ENCODE measurements at regions not wholly inside any gene's neighbourhood (a gene's known extent, or its start where the extent isn't known, plus 50 kb on each side); places are given as distances from the start of the nearest gene placed in this dataset.
"Not testable (repeated sequence)": the region's sequence is repeated elsewhere in the genome, so short reads cannot be mapped to it uniquely, and the experiment has no call there.

DNA sequence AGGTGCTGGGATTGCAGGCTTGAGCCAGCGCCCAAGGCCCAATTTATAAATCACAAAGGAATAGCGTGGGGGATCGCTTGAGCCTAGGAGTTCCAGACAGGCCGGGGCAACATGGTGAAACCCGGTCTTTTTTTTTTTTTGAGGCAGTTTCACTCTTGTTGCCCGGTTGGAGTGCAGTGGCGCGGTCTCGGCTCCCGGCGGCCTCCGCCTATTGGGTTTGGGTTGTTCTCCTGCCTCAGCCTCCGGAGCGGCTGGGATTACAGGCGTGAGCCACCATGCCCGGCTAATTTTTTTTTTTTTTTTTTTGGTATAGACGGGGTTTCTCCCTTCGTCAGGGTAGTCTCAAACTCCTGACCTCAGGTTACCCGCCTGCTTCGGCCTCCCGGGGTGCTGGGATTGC, 65.0 kb downstream of the GOLGA6L7 start:
- Histone ChIP-seq H3K9me2 (ENCODE audit: insufficient read depth) (no peaks in the 10 kb centered on the region), H3K9me3 (ENCODE audit: control insufficient read depth in 1 of 2, insufficient read depth in 1 of 2, low read depth in 1 of 2, low read length in 2 of 2) (no peaks in the 10 kb centered on the region), H3K27me3 (ENCODE audit: insufficient read depth, low read length) (no peaks in the 10 kb centered on the region), H3K4me2 (ENCODE audit: low read length) (no peak overlapping the region), H3K79me2 (ENCODE audit: insufficient read depth, low read length) (no peaks in the 10 kb centered on the region), H3K4me1 (ENCODE audit: control insufficient read depth in 1 of 2, insufficient read depth in 2 of 2, low read length in 2 of 2) (no peaks in the 10 kb centered on the region), H2AFZ (ENCODE audit: low read depth, low read length, poor library complexity, severe bottlenecking) (no peak overlapping the region), H3K36me3 (ENCODE audit: control insufficient read depth in 1 of 2, insufficient read depth in 2 of 2, low read length in 2 of 2) (no peaks in the 10 kb centered on the region), H3K27ac (ENCODE audit: low read depth, low read length) (no peak overlapping the region), H3K4me3 (replicated peaks in 1 of 2; ENCODE audit: low read depth in 1 of 2, low read length in 2 of 2) (no peak overlapping the region), H4K20me1 (ENCODE audit: insufficient read depth) (no peaks in the 10 kb centered on the region), H3K9ac (ENCODE audit: low read length) (no peak overlapping the region)
- RAD21 ChIA-PET (ENCODE audit: low non-redundant PET in 1 of 2, low total read pairs in 2 of 2, uncharacterized antibody in 2 of 2, unreplicated experiment in 2 of 2): no interaction called here
- CTCF ChIA-PET: no interaction called here
- intact Hi-C loops (cut with micrococcal nuclease): no loop called here
- no TSS peak for BruUV-seq (replicated peaks)
- DNase-seq (ENCODE audit: low read depth, low spot score) (no peak), ATAC-seq (no peak)
- no peak for TF ChIP-seq RAD21 (IDR thresholded peaks at IDR 0.05; ENCODE audit: low read depth)
- TF ChIP-seq ZNF274 (IDR thresholded peaks at IDR 0.05; ENCODE audit: low read depth, low read length): no peak
- no peak for TF ChIP-seq ZFX (IDR thresholded peaks at IDR 0.05)
- no peak for TF ChIP-seq SIN3A (IDR thresholded peaks at IDR 0.05; ENCODE audit: low read depth)
- no peak for TF ChIP-seq TCF7L2 (IDR thresholded peaks at IDR 0.05; ENCODE audit: borderline replicate concordance, extremely low read depth, insufficient read depth, insufficient read length)
- TF ChIP-seq EGR1 (IDR thresholded peaks at IDR 0.05; ENCODE audit: low read depth): no peak
- no peak for TF ChIP-seq SRF (IDR thresholded peaks at IDR 0.05; ENCODE audit: low read depth)
- TF ChIP-seq, protein P1, sequence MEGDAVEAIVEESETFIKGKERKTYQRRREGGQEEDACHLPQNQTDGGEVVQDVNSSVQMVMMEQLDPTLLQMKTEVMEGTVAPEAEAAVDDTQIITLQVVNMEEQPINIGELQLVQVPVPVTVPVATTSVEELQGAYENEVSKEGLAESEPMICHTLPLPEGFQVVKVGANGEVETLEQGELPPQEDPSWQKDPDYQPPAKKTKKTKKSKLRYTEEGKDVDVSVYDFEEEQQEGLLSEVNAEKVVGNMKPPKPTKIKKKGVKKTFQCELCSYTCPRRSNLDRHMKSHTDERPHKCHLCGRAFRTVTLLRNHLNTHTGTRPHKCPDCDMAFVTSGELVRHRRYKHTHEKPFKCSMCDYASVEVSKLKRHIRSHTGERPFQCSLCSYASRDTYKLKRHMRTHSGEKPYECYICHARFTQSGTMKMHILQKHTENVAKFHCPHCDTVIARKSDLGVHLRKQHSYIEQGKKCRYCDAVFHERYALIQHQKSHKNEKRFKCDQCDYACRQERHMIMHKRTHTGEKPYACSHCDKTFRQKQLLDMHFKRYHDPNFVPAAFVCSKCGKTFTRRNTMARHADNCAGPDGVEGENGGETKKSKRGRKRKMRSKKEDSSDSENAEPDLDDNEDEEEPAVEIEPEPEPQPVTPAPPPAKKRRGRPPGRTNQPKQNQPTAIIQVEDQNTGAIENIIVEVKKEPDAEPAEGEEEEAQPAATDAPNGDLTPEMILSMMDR (IDR thresholded peaks at IDR 0.05 in 2 of 3, conservative IDR thresholded peaks at IDR 0.05 in 1 of 3; ENCODE audit: borderline replicate concordance in 1 of 3, insufficient read depth in 1 of 3, low read depth in 2 of 3, low read length in 2 of 3): no peak
- TF ChIP-seq, protein P2, sequence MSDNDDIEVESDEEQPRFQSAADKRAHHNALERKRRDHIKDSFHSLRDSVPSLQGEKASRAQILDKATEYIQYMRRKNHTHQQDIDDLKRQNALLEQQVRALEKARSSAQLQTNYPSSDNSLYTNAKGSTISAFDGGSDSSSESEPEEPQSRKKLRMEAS (IDR thresholded peaks at IDR 0.05): no peak
- TF ChIP-seq CEBPB (IDR thresholded peaks at IDR 0.05; ENCODE audit: low read depth): no peak
- no peak for TF ChIP-seq JUND (IDR thresholded peaks at IDR 0.05)
- TF ChIP-seq, protein P3, sequence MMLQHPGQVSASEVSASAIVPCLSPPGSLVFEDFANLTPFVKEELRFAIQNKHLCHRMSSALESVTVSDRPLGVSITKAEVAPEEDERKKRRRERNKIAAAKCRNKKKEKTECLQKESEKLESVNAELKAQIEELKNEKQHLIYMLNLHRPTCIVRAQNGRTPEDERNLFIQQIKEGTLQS (IDR thresholded peaks at IDR 0.05): no peak
- TF ChIP-seq EZH2 (IDR thresholded peaks at IDR 0.05): no peak
- TF ChIP-seq CBX3 (IDR thresholded peaks at IDR 0.05; ENCODE audit: low read depth): no peak
- no peak for TF ChIP-seq YY1 (IDR thresholded peaks at IDR 0.05; ENCODE audit: extremely low read depth, insufficient replicate concordance, low read depth, low read length)
- no peak for TF ChIP-seq EZH2phosphoT487 (IDR thresholded peaks at IDR 0.05; ENCODE audit: borderline replicate concordance)
- no peak for TF ChIP-seq FOSL1 (IDR thresholded peaks at IDR 0.05; ENCODE audit: low read depth)
- TF ChIP-seq, protein P4, sequence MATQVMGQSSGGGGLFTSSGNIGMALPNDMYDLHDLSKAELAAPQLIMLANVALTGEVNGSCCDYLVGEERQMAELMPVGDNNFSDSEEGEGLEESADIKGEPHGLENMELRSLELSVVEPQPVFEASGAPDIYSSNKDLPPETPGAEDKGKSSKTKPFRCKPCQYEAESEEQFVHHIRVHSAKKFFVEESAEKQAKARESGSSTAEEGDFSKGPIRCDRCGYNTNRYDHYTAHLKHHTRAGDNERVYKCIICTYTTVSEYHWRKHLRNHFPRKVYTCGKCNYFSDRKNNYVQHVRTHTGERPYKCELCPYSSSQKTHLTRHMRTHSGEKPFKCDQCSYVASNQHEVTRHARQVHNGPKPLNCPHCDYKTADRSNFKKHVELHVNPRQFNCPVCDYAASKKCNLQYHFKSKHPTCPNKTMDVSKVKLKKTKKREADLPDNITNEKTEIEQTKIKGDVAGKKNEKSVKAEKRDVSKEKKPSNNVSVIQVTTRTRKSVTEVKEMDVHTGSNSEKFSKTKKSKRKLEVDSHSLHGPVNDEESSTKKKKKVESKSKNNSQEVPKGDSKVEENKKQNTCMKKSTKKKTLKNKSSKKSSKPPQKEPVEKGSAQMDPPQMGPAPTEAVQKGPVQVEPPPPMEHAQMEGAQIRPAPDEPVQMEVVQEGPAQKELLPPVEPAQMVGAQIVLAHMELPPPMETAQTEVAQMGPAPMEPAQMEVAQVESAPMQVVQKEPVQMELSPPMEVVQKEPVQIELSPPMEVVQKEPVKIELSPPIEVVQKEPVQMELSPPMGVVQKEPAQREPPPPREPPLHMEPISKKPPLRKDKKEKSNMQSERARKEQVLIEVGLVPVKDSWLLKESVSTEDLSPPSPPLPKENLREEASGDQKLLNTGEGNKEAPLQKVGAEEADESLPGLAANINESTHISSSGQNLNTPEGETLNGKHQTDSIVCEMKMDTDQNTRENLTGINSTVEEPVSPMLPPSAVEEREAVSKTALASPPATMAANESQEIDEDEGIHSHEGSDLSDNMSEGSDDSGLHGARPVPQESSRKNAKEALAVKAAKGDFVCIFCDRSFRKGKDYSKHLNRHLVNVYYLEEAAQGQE (IDR thresholded peaks at IDR 0.05; ENCODE audit: low read depth): no peak
- POLR2A ChIA-PET: no interaction called here

DNA sequence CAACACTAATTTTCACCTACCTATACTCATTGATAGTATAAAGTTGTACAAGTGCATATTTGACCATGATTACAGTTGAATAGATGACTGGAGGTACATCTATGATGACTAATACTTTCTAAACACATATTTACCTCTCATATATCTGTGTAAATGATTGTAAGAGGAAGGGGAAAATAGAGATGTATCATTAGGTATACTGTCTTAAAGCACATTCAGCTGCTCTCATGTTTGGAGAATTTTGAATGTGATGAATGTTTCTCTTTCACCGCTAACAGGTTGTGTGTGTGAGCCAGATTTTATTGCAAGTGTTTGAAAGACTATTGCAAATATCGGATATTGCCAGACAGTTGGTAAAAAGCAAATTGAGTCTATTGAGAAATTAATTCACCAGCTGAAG, 66.2 kb upstream of the GOLGA8M start:
- DNase-seq (ENCODE audit: low read depth, low spot score); ATAC-seq; H3K27ac ChIP-seq (ENCODE audit: low read depth, low read length); H4K20me1 ChIP-seq (ENCODE audit: insufficient read depth); H3K36me3 ChIP-seq (ENCODE audit: control insufficient read depth in 1 of 2, insufficient read depth in 2 of 2, low read length in 2 of 2); POLR2A ChIA-PET; H3K4me2 ChIP-seq (ENCODE audit: low read length); H3K4me1 ChIP-seq (ENCODE audit: control insufficient read depth in 1 of 2, insufficient read depth in 2 of 2, low read length in 2 of 2); intact Hi-C loops (cut with micrococcal nuclease); H2AFZ ChIP-seq (ENCODE audit: low read depth, low read length, poor library complexity, severe bottlenecking); CTCF ChIA-PET; H3K27me3 ChIP-seq (ENCODE audit: insufficient read depth, low read length); BruUV-seq (replicated peaks); H3K9ac ChIP-seq (ENCODE audit: low read length); H3K79me2 ChIP-seq (ENCODE audit: insufficient read depth, low read length); RAD21 ChIA-PET (ENCODE audit: low non-redundant PET in 1 of 2, low total read pairs in 2 of 2, uncharacterized antibody in 2 of 2, unreplicated experiment in 2 of 2); H3K9me2 ChIP-seq (ENCODE audit: insufficient read depth); H3K9me3 ChIP-seq (ENCODE audit: control insufficient read depth in 1 of 2, insufficient read depth in 1 of 2, low read depth in 1 of 2, low read length in 2 of 2); H3K4me3 ChIP-seq (replicated peaks in 1 of 2; ENCODE audit: low read depth in 1 of 2, low read length in 2 of 2): not testable (repeated sequence)

Measured in HCT116 (cell line).